ENCODE measurements at regions not wholly inside any gene's neighbourhood (a gene's known extent, or its start where the extent isn't known, plus 50 kb on each side); places are given as distances from the start of the nearest gene placed in this dataset.

DNA sequence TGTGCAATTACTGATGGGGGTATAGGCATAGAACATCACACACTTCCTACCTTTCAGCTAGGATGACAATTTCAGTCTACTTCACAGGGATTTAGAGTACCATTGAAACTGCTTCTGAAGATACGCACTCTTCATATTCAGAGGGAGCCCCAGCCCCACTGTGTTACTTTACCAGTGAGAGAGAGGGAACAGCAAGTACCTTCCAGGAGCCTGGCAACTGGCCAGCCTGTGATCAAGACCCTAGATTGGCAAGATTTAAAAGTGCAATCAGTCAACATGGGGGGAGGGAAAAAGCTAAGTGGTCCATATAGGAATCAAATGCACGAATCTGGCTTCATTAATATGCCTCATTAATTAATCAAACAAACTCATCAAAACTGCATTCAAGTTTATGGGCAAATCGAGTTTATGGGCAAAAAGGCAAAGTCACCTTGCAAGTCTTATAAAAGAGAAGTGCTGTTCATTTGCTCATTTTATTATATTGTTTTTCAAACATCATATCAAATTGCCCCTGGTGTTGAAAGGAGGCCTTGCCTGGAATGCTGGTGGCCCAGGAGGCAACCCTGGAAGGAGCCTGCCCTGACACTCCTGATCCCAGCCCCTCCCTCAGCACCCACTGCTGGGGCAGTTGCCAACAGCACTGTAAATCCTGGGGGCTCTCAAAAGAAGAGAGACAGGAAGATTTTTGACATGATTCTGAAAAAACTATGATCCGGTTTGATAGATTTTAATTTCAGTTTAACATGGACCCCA, 184.9 kb upstream of the DPT start:
- no peak for TF ChIP-seq EZH2 (IDR thresholded peaks at IDR 0.05; ENCODE audit: borderline replicate concordance, low read depth, low read length, severe bottlenecking)
- TF ChIP-seq, protein P1, sequence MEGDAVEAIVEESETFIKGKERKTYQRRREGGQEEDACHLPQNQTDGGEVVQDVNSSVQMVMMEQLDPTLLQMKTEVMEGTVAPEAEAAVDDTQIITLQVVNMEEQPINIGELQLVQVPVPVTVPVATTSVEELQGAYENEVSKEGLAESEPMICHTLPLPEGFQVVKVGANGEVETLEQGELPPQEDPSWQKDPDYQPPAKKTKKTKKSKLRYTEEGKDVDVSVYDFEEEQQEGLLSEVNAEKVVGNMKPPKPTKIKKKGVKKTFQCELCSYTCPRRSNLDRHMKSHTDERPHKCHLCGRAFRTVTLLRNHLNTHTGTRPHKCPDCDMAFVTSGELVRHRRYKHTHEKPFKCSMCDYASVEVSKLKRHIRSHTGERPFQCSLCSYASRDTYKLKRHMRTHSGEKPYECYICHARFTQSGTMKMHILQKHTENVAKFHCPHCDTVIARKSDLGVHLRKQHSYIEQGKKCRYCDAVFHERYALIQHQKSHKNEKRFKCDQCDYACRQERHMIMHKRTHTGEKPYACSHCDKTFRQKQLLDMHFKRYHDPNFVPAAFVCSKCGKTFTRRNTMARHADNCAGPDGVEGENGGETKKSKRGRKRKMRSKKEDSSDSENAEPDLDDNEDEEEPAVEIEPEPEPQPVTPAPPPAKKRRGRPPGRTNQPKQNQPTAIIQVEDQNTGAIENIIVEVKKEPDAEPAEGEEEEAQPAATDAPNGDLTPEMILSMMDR (IDR thresholded peaks at IDR 0.05; ENCODE audit: borderline replicate concordance, extremely low read depth, low read length, poor library complexity, severe bottlenecking): no peak

DNA sequence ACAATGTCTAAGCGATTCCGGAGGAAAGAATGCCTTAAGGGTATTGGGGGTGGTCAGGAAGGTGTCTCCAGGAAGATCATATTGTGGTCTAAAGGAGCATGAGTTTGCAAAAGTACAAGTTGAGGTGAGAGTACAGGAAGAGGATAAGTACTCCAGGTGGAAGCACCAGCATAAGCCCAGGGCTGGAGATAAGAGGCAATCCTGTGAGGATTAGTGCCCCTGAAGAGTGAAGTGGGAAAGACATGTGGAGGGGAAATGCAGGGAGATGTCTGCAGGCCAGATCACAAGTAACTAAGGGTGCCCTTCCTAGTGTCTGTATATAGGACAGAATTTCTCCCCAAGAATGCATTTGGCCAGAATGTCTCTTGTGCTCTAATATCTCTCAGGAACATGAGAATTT, 188.3 kb upstream of the DPT start:
- Histone ChIP-seq H3K79me2 (ENCODE audit: insufficient read depth, low read length) (no peaks in the 10 kb centered on the region), H3K9me3 (ENCODE audit: insufficient read depth, low read length, severe bottlenecking) (no peaks in the 10 kb centered on the region), H4K20me1 (ENCODE audit: insufficient read depth, low read length) (no peaks in the 10 kb centered on the region), H3K4me3 (ENCODE audit: low read depth in 1 of 2, low read length in 2 of 2) (no peak overlapping the region), H3K36me3 (ENCODE audit: insufficient read depth, low read length) (no peaks in the 10 kb centered on the region), H3K27ac (ENCODE audit: low read length) (no peak overlapping the region), H3K4me2 (ENCODE audit: insufficient read depth, low read length) (no peak overlapping the region), H2AFZ (ENCODE audit: low read depth, low read length) (no peak overlapping the region), H3K4me1 (ENCODE audit: insufficient read depth, low read length) (no peaks in the 10 kb centered on the region), H3K9ac (ENCODE audit: low read depth, low read length) (no peak overlapping the region), H3K27me3 (ENCODE audit: insufficient read depth, low read length, poor library complexity) (no peaks in the 10 kb centered on the region)
- DNase-seq: no peak
- ATAC-seq (ENCODE audit: insufficient read depth, low read depth): no peak
- TF ChIP-seq, protein P1 (IDR thresholded peaks at IDR 0.05; ENCODE audit: borderline replicate concordance, extremely low read depth, low read length, poor library complexity, severe bottlenecking): no peak
- TF ChIP-seq EZH2 (IDR thresholded peaks at IDR 0.05; ENCODE audit: borderline replicate concordance, low read depth, low read length, severe bottlenecking): no peak

More for the DNA sequence above, 184.9 kb upstream of the DPT start:
- Histone ChIP-seq H3K36me3 (ENCODE audit: insufficient read depth, low read length) (no peaks in the 10 kb centered on the region), H4K20me1 (ENCODE audit: insufficient read depth, low read length) (no peaks in the 10 kb centered on the region), H3K4me2 (ENCODE audit: insufficient read depth, low read length) (no peak overlapping the region), H3K27me3 (ENCODE audit: insufficient read depth, low read length, poor library complexity) (no peaks in the 10 kb centered on the region), H2AFZ (ENCODE audit: low read depth, low read length) (no peak overlapping the region), H3K9me3 (ENCODE audit: insufficient read depth, low read length, severe bottlenecking) (no peaks in the 10 kb centered on the region), H3K79me2 (ENCODE audit: insufficient read depth, low read length) (no peaks in the 10 kb centered on the region), H3K4me3 (ENCODE audit: low read depth in 1 of 2, low read length in 2 of 2) (no peak overlapping the region), H3K9ac (ENCODE audit: low read depth, low read length) (no peak overlapping the region), H3K4me1 (ENCODE audit: insufficient read depth, low read length) (no peaks in the 10 kb centered on the region), H3K27ac (ENCODE audit: low read length) (no peak overlapping the region)
- DNase-seq (no peak), ATAC-seq (ENCODE audit: insufficient read depth, low read depth) (no peak)

DNA sequence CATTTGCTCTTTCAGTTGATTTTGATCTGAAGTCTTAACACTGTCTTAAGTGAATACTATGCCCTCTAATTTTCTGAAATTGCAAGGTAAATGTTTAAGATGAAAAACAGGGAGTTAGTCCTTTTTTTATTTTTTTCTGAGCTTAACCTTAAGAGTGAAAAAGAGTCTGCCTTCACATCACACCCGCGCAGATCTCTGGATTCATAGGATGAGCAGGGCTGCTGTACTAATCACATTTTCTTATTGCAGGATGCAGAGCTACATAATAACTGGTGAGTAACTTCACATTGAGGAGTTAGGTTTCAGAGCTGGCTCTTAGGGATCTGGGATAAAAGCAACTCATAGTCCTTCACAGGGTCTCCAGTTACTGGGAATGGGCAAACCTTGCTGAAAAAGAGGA, 188.7 kb upstream of the ATP1B1 start:
- DNase-seq: no peak
- no peak overlapping the region for H2AFZ ChIP-seq (ENCODE audit: low read depth, low read length)
- TF ChIP-seq, protein P1 (IDR thresholded peaks at IDR 0.05; ENCODE audit: borderline replicate concordance, extremely low read depth, low read length, poor library complexity, severe bottlenecking): no peak
- no peak for TF ChIP-seq EZH2 (IDR thresholded peaks at IDR 0.05; ENCODE audit: borderline replicate concordance, low read depth, low read length, severe bottlenecking)

More for the DNA sequence above, 188.7 kb upstream of the ATP1B1 start:
- no peaks in the 10 kb centered on the region for H3K4me1 ChIP-seq (ENCODE audit: insufficient read depth, low read length)
- no peaks in the 10 kb centered on the region for H4K20me1 ChIP-seq (ENCODE audit: insufficient read depth, low read length)
- no peak overlapping the region for H3K27ac ChIP-seq (ENCODE audit: low read length)
- no peaks in the 10 kb centered on the region for H3K27me3 ChIP-seq (ENCODE audit: insufficient read depth, low read length, poor library complexity)
- H3K79me2 ChIP-seq (ENCODE audit: insufficient read depth, low read length): no peaks in the 10 kb centered on the region
- H3K4me3 ChIP-seq (ENCODE audit: low read depth in 1 of 2, low read length in 2 of 2): no peak overlapping the region
- no peak overlapping the region for H3K9ac ChIP-seq (ENCODE audit: low read depth, low read length)
- no peak overlapping the region for H3K4me2 ChIP-seq (ENCODE audit: insufficient read depth, low read length)
- no peak for ATAC-seq (ENCODE audit: insufficient read depth, low read depth)
- no peaks in the 10 kb centered on the region for H3K36me3 ChIP-seq (ENCODE audit: insufficient read depth, low read length)
- no peaks in the 10 kb centered on the region for H3K9me3 ChIP-seq (ENCODE audit: insufficient read depth, low read length, severe bottlenecking)
